ENCODE measurements at regions not wholly inside any gene's neighbourhood (a gene's known extent, or its start where the extent isn't known, plus 50 kb on each side); places are given as distances from the start of the nearest gene placed in this dataset.

DNA sequence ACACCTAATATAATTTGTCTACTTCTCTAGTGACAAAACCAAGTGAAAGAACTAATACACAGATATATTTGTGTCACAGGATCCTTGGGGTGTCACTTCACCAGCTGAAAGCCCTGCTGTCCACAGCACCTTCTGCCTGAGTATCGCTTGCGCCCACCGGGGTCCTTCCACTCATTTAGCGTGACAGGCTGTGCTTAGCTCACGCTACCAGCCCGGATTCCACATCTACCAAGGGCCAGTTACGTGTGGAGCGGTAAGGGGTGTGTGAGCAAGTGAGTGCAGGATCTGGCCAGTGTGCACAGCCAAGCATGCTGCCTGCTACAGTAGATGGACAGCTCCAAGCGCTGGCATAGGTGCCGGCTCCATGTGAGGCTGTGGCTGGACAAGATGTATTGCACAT is 810.9 kb downstream of the NSUN3 start:
- Histone ChIP-seq H3K27me3 (no peaks in the 10 kb centered on the region), H3K4me3 (no peak overlapping the region), H3K4me1 (no peaks in the 10 kb centered on the region), H3K36me3 (replicated peaks in 1 of 2; ENCODE audit: insufficient read depth in 1 of 2, low read depth in 2 of 2) (no peaks in the 10 kb centered on the region), H3K27ac (no peak overlapping the region), H3K9me3 (no peaks in the 10 kb centered on the region)
- WGBS, 2 donors: 93 to 96% methylated on average over 10 of the region's 10 CpGs
- no peak for DNase-seq
- TF ChIP-seq, protein P1, sequence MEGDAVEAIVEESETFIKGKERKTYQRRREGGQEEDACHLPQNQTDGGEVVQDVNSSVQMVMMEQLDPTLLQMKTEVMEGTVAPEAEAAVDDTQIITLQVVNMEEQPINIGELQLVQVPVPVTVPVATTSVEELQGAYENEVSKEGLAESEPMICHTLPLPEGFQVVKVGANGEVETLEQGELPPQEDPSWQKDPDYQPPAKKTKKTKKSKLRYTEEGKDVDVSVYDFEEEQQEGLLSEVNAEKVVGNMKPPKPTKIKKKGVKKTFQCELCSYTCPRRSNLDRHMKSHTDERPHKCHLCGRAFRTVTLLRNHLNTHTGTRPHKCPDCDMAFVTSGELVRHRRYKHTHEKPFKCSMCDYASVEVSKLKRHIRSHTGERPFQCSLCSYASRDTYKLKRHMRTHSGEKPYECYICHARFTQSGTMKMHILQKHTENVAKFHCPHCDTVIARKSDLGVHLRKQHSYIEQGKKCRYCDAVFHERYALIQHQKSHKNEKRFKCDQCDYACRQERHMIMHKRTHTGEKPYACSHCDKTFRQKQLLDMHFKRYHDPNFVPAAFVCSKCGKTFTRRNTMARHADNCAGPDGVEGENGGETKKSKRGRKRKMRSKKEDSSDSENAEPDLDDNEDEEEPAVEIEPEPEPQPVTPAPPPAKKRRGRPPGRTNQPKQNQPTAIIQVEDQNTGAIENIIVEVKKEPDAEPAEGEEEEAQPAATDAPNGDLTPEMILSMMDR (IDR thresholded peaks at IDR 0.05): no peak
- no peak for TF ChIP-seq POLR2A (IDR thresholded peaks at IDR 0.05)
- ATAC-seq: no peak
- intact Hi-C loops (cut with DNase I): no loop called here

DNA sequence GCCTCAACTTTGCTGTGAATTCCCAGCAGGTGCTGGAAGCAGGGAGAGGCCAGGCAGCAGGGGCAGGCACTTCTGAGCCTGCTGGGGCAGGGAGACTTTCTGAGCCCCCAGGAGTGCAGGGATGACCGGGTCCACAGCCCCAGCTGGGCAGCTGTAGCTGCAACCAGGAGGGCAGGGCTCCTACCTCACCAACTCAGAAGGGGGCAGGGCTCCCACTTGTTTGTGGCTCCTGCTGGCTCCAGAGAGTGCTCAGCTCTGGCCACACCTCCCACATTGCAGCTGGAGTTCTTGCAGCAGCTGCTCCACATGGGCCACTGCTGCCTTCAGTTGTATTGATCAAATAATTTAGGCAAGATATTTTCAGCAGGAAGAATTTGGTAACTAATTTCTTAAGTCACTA is 812.3 kb downstream of the NSUN3 start:
- no peak for TF ChIP-seq POLR2A (IDR thresholded peaks at IDR 0.05)
- TF ChIP-seq, protein P1 (IDR thresholded peaks at IDR 0.05): no peak

DNA sequence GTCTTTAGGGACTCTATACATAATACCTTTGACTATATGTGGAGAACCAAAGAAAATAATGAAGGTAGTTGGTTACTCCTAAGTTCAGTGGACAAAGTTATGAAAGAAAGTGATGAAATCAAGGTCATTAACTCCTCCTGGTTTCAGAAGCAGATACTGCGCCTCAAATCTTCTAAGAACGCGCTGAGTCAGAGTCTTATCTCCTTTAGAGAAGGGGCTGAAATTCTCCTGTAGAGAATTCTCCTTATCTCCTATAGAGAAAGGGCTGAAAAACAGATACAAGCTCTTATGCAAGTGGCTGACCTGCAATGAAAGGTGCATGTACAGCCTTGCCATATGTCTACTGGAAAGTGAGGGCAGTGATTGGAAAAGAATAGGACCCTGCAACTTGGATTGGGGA is 824.2 kb downstream of the NSUN3 start:
- Histone ChIP-seq H3K4me3 (no peak overlapping the region), H3K27me3 (no peaks in the 10 kb centered on the region), H3K27ac (no peak overlapping the region), H3K9me3 (no peaks in the 10 kb centered on the region), H3K4me1 (no peaks in the 10 kb centered on the region), H3K36me3 (replicated peaks in 1 of 2; ENCODE audit: insufficient read depth in 1 of 2, low read depth in 2 of 2) (no peaks in the 10 kb centered on the region)
- ATAC-seq (no peak), DNase-seq (no peak)
- TF ChIP-seq, protein P1 (IDR thresholded peaks at IDR 0.05): no peak
- TF ChIP-seq POLR2A (IDR thresholded peaks at IDR 0.05): no peak
- intact Hi-C loops (cut with DNase I): no loop called here
- 51 to 53% methylated on average over 3 of the region's 3 CpGs for WGBS, 2 donors

More for the DNA sequence above, 812.3 kb downstream of the NSUN3 start:
- WGBS, 2 donors: 100% methylated on average over 1 of the region's 1 CpG; no CpG with 5 or more reads in 1 of the 2 donors
- Histone ChIP-seq H3K36me3 (replicated peaks in 1 of 2; ENCODE audit: insufficient read depth in 1 of 2, low read depth in 2 of 2) (no peaks in the 10 kb centered on the region), H3K27ac (no peak overlapping the region), H3K27me3 (no peaks in the 10 kb centered on the region), H3K4me1 (no peaks in the 10 kb centered on the region), H3K4me3 (no peak overlapping the region), H3K9me3 (no peaks in the 10 kb centered on the region)
- ATAC-seq: no peak
- DNase-seq: no peak
- intact Hi-C loops (cut with DNase I): no loop called here

DNA sequence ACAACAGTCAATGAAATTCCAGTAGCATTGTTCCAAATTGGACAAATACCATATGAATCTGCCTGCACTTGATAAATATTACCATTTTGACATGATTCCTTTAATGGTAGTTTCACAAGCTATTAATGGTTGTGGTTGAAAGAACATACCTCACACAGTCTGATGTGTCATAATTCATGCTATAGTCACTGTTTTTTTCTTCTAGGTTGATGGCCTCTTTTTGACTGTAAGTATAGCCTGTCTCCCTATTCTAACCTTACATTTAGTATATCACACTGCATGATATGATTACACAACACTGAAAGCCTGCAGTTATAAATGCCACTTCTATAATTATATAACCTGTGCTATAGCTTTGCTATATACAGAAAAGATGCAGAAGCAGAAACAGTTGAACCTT is 834.1 kb downstream of the NSUN3 start:
- TF ChIP-seq POLR2A (IDR thresholded peaks at IDR 0.05): no peak
- TF ChIP-seq, protein P1 (IDR thresholded peaks at IDR 0.05): no peak
- DNase-seq (no peak), ATAC-seq (no peak)
- Histone ChIP-seq H3K36me3 (replicated peaks in 1 of 2; ENCODE audit: insufficient read depth in 1 of 2, low read depth in 2 of 2) (no peaks in the 10 kb centered on the region), H3K27ac (no peak overlapping the region), H3K9me3 (no peaks in the 10 kb centered on the region), H3K27me3 (no peaks in the 10 kb centered on the region), H3K4me3 (no peak overlapping the region), H3K4me1 (no peaks in the 10 kb centered on the region)
- intact Hi-C loops (cut with DNase I): no loop called here

DNA sequence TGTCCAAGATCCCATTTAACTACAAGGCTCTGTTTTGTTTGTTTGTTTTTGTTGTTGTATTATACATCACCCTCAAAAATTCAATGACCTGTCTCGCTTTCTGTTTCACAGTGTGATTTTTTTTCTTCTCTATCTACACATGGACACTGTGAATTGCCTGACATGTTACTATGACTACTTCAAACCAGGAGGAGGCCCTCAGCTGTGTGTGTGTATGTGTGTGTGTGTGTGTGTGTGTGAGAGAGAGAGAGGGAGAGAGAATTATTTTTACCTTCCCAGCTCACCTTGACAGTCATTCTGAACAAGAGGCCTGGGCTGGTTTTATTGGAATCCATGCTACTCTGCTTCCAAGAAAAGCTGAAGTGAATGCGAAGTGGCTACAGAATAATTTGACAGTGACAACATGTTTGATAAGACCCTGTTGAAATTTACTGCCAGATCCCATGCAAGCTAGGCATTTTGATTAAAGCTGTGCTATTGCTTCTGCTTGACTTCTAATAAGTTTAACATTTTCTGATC is 841.4 kb downstream of the NSUN3 start:
- Histone ChIP-seq H3K9me3 (no peaks in the 10 kb centered on the region), H3K4me3 (no peak overlapping the region), H3K4me1 (no peaks in the 10 kb centered on the region), H3K36me3 (replicated peaks in 1 of 2; ENCODE audit: insufficient read depth in 1 of 2, low read depth in 2 of 2) (no peaks in the 10 kb centered on the region), H3K27me3 (no peaks in the 10 kb centered on the region), H3K27ac (no peak overlapping the region)
- no peak for ATAC-seq
- 64 to 69% methylated on average over 2 of the region's 2 CpGs for whole genome bisulfite sequencing, 2 donors
- no peak for DNase-seq
- intact Hi-C loops (cut with DNase I): no loop called here
- TF ChIP-seq POLR2A (IDR thresholded peaks at IDR 0.05): no peak
- TF ChIP-seq, protein P1 (IDR thresholded peaks at IDR 0.05): no peak

All from body of pancreas (tissue), 4 donors.